HG03571 (cell line): ENCODE measurements at regions not wholly inside any gene's neighbourhood (a gene's known extent, or its start where the extent isn't known, plus 50 kb on each side); places are given as distances from the start of the nearest gene placed in this dataset.
"Not testable (repeated sequence)": the region's sequence is repeated elsewhere in the genome, so short reads cannot be mapped to it uniquely, and the experiment has no call there.

Experiments
- ATAC-seq: cut with Tn5 transposase; IDR thresholded peaks from one replicate; pipeline ENCODE4 v1.9.1; 2021; ENCODE audit not compliant: unreplicated experiment

DNA sequence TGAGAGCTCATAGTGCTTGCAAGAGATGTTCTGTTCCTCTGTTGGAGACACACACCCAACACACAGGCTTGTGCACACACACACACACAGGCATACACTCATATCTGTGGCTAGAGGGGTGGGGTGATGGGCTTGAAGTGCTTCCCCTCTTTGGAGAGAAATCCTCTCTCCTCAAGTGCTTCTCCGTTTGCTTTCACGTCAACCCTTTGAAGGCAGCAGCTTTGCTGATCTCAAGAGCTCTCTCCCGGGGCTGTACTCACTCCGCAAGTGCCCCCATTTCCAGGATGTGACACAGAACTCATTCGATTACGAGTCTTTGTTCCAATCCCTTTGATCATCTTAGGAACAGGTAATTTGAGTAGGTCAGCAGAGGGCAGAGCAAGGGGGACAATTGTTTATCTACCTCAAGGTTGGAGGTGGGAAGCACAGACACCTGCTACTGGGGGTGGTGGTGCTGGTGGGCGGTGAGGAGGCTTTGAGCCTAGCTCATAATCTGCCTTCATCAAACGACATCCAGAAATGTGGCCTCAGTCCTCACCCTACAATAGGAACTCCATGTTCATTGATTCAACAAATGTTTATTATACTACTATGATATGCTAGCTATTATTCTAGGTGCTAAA lies 529.8 kb upstream of the CADM1 start:
- no peak for ATAC-seq

DNA sequence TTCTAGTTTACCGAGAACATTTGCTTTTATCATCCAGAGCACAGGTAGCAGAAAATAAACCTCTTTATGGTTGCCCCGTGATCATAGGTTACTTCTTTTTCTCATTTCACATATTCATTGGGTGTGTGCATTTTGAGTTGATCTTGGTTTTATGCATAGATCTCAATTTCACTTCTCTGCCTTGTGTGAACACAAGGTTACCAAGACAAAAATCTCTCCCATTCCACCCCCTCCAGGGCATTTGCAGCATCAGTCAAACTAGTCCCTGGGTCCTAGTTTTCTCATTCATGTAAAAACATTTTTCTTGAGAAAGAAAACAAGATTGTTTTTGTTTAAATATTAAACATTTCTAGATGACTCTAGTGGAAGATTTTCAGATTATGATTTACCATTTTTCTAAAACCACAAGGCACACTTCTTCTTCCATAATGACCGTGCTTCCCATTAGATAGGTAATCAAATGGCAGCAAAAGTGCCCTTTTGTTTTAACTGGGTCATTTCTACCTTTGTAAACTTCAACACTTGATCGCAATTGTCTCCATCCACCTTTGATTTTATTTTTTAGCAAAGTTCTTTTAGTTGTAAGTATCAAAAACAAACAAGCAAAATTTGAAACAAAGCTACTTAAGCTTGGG lies 526.6 kb upstream of the CADM1 start:
- ATAC-seq = peak; percentile 46

DNA sequence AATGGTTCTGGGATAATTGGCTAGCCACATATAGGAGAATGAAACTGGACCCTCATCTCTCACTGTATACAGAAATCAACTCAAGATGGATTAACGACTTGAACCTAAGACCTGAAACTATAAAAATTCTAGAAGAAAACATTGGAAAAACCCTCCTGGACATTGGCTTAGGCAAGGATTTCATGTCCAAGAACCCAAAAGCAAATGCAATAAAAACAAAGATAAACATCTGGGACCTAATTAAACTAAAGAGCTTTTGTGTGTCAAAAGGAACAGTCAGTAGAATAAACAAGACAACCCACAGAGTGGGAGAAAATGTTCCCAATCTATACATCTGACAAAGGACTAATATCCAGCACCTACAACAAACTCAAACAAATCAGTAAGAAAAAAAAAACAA lies 524.3 kb upstream of the CADM1 start:
- ATAC-seq = not testable (repeated sequence)

- ATAC-seq = no peak
Measured at GRCh38 chr11:115999437-115999836, 495.2 kb upstream of the CADM1 start.

DNA sequence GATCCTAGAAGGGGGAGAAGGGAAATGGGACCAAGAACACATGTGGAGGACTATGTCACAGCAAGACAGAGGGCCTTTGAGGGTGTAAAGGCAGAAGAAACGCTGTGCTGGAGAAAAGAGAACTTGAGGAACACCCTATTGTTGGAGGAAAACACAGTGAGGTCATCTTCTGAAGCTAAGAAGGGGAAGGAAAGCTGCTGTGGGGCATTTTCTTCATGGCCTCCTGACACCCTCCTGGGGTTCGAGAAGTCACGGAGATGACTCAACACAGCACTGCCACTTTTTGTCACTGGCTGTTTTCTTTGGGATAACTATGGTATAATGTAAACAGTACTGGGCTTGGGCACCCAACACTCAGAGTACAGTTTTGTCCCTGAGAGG lies 492.6 kb upstream of the CADM1 start:
- ATAC-seq = peak; percentile 26

DNA sequence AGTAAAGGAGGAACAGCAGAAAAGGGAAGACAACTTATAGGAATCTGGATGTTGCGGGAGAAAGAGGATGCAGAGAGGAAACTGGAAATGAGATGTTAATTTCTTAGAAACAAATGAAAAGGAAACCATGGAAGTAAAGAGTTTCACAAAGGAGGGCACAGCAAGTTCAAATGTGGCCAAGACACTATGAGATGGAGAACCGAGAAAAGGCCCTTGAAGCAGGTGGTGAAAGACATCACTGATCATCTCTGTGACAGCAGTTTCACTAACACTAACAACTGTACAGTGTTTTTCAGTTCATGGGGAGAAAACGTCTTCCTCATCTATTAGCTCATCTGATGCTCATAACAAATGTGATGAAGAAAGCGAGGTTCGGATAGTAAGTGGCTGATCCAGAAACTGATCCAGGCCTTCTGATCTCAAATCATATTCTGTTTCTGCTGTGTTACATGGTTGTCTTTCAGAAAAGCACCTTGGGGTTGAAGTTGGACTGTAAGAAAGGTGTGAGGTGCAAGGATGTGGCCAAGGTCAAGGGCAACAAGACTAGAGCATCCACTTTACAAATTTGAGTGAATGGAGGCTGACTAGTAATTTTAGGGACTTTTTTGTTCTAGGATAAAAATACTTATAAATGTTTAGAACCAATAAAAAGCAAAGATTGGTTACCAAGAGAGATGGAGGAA lies 492.1 kb upstream of the CADM1 start:
- peak; percentile 93 for ATAC-seq

DNA sequence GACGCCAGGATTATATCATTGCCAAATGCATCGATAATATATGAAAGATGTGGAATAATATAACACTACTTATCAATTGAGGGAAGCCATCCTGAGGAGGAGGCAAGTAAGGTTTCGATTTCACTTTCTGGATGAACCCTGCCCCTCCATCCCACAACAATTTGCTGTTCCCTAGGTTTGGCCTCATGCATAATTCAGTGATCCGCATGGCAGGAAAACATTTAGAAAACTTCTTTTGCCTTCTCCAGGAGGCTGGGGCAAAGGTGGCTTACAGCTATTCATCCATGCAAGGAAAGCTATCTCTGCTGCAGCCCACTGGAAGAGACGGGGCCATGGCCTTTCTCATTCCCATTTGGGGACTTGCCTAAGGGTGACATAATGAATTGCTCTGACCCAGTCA lies 489.4 kb upstream of the CADM1 start:
- no peak for ATAC-seq

DNA sequence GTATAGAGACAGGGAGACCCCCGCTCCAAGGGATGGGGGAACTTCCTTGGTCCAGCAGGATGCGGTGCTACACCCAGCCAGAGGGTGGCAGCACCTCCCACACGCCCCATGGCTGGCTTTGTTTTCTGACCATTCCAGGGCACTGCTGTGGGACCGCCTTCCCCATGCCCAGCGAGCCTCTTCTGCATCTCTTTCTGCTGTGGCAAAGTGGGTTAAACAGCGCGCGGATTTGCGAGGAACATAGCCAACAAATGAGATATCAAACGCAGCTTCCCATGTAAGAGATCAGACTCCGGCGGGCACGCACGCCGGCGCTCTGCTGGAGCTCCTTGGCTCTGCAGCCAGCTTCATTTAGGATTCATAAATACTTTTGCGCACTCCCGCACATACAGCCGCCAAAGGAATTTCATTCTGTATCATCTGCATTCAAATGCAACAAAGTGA lies 485.8 kb upstream of the CADM1 start:
- no peak for ATAC-seq

DNA sequence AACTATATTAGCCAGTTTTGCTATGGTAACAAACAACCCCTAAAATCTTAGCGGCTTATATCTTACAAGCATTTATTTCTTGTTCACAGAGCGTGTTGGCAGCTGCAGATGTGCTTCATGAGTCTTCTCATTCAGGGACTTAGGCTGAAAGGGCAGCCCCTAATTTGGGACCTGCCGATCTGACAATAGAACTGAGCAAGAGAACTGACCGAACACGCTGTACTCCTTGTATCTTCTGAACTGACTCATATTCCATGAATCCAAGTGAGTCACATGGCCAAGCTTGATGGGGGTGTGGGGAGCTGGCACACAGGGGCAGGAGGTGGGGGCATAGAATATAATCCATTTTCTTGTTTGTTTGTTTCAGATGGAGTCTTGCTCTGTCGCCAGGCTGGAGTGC lies 481.7 kb upstream of the CADM1 start:
- no peak for ATAC-seq

- ATAC-seq = no peak
Measured at GRCh38 chr11:115984228-115984627, 480.0 kb upstream of the CADM1 start.

GRCh38 chr11:115982666-115983065 lies 478.5 kb upstream of the CADM1 start:
- ATAC-seq = no peak

DNA sequence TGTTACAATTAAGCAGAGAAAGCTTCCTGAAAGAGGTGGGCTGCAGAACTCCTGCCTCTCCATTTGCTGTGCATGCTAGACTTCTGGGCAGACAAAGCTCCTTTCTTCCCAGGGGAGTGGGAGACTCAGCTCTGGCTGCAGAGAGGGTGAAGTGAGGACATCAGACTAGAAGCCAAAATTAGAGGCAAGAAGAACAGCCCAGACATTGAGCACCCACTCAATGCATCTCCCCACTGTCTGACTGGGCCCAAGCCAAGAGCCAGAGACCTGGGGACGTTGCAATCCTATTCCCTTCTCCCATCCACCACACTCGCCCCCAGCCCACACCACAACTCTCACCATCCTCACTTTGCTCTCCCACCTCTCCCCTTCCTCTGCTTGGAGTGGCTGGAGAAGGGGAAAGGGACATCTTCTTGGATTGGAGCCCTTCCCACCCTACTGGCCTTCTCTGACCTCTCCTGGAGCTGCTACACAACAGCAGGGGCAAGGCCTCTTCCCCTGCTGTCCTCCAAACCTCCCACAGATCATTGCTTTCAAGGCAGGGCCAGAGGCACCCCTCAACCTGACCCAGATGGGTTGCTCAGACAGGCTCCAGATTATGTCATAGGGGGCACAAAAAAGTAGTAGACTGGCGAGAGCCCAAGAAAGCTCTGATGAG lies 477.7 kb upstream of the CADM1 start:
- no peak for ATAC-seq

DNA sequence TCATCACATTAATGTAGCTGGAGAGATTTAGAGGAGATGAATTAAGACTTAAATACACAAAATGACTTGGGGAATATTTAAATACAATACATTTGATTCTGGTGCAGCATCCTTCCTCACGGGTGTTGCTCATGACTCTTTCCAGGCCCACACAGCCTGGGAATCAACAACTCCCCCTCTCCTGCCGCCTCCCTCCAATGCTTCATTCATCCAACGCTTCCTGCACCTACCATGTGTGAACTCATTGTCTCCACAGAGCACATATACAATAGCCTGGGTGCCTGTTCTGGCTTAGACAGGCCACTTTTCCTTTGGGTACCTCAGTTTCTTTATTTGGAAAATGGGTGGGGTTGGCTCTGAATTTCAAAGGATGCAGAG lies 476.9 kb upstream of the CADM1 start:
- ATAC-seq = no peak

DNA sequence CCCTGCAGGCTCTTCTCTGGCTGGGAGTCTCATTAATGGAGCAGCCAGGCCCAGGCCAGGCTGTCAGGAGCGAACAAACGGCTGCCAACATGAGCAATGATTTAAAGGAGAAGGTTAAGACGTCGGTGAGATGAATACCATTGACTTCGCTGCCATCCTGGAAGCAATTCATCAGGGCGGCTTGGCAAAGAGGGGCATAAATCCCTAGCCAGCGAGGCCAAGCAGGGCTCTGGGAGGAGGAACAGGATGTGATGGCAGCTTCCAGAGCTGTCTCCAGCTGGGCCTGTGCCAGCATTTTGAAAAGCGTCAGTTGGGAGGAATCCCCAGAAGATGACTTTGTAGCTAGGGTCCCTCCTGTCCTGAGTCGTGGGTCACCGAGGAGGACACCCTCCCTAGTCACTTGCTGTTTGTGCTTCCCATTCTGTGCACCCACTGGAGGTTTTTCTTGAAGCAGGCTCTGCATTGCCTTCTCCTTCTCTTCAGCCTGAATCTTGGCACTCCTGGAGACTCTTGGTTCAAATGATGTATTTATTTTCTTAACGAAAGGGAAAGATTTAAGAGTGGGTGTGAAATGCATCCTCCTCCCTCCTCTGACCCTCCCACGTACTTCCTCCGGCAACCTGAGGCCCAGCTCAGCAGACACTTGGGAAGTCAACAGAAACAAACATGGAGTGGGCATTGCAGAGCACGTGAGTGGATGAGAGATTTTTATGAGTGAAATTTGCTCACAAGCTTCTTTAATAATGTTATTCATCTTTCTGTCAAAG lies 476.3 kb upstream of the CADM1 start:
- ATAC-seq = no peak

- no peak for ATAC-seq
Measured at GRCh38 chr11:115974703-115975102, 470.5 kb upstream of the CADM1 start.

GRCh38 chr11:115967203-115967602 lies 463.0 kb upstream of the CADM1 start:
- ATAC-seq = not testable (repeated sequence)

DNA sequence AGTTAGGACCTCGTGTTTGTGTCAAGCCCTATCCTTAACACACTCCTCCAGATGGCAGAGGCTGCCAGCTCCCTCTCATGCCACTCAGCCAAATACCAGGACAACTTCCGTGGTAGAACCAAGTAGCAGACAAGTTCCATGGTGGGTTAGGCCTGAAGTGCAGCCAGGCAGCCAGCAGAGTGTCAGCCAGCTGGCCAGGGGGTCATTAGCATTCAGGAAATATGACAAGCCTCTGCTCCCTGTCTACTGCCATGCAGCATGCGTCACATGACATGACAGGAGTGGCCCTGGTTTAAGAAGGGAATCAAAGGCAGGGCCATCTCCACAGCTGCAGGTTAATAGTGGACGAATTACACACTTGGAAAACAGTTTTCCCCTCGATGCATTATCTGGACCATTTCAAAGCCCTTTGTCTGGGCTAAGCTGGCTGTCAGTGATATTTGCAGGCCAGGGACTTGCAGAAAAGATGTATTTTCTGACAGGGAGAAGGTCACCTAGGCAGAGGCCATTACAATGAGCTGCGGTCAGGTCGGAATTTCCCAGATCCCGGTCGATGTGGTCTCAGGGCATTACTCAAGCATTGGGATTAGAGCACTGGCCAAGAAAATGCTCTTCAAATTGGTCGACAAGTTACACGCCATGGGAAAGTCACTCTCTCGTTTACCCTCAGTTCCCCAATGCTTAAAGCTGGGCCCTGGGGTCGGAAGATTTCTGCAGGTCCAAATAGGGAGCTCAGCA lies 461.7 kb upstream of the CADM1 start:
- no peak for ATAC-seq

DNA sequence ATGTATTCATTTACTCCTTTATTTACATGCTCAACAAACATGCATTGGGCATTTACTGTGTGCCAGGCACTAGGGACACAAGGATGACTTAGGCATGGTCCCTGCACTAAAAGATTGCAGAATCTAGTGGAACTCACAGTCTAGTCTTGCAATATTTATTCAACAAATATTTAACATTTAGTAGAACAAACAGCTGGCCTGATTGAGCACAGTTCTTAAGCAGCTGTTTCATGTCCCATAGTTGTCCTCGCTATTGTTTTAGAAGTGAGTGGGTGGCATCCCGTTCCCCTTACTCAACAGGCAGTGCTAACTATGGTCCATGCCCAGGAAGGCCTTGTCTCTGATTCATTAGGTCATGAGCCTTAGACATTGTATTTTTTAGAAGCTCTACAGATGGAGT lies 459.9 kb upstream of the CADM1 start:
- no peak for ATAC-seq

- ATAC-seq = no peak
Measured at GRCh38 chr11:115963156-115963555, 458.9 kb upstream of the CADM1 start.

- ATAC-seq = no peak
Measured at GRCh38 chr11:115961159-115962003, 457.2 kb upstream of the CADM1 start.
